ENCODE measurements at regions not wholly inside any gene's neighbourhood (a gene's known extent, or its start where the extent isn't known, plus 50 kb on each side); places are given as distances from the start of the nearest gene placed in this dataset.
"Not testable (repeated sequence)": the region's sequence is repeated elsewhere in the genome, so short reads cannot be mapped to it uniquely, and the experiment has no call there.

- DNase-seq = no peak
These were observed 187.8 kb upstream of the LHX8 start for GRCh38 chr1:74946388-74946787.

DNA sequence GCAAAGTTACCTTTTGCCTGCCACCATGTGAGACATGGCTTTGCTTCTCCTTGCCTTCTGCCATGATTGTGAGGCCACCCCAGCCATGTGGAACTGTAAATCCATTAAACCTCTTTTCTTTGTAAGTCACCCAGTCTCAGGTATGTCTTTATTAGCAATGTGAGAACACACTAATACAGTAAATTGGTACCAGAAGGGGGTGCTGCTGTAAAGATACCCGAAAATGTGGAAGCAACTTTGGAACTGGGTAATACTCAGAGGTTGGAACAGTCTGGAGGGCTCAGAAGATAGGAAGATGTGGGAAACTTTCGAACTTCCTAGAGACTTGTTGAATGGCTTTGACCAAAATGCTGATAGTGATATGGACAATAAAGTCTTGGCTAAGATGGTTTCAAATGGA is 184.8 kb upstream of the LHX8 start:
- DNase-seq = not testable (repeated sequence)

GRCh38 chr1:74951981-74952380 is 182.2 kb upstream of the LHX8 start:
- DNase-seq = not testable (repeated sequence)

- no peak for DNase-seq
These were observed 181.4 kb upstream of the LHX8 start for GRCh38 chr1:74952786-74953185.

GRCh38 chr1:74953622-74954021 is 180.6 kb upstream of the LHX8 start:
- no peak for DNase-seq

- no peak for DNase-seq
These were observed 171.1 kb upstream of the LHX8 start for GRCh38 chr1:74963120-74963519.

- DNase-seq = peak; percentile 8 to 26 (median 21)
These were observed 169.6 kb upstream of the LHX8 start for GRCh38 chr1:74964508-74965102.

- no peak for DNase-seq
These were observed 164.5 kb upstream of the LHX8 start for GRCh38 chr1:74969566-74970135.

GRCh38 chr1:74971982-74972381 is 162.2 kb upstream of the LHX8 start:
- no peak for DNase-seq

GRCh38 chr1:74976491-74976890 is 157.7 kb upstream of the LHX8 start:
- DNase-seq = no peak

DNA sequence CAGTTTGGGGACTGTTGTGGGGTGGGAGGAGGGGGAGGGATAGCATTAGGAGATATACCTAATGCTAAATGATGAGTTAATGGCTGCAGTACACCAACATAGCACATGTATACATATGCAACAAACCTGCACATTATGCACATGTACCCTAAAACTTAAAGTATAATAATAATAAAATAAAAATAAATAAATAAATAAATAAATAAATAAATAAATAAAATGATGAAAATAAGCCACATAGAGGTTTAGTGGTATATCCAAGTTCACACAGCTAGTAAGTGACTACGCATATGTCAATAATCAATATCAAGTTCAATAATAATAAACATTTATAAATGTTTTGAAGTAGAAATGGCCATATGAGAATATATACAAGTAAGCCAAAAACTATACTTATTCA is 141.7 kb upstream of the LHX8 start:
- not testable (repeated sequence) for DNase-seq

DNA sequence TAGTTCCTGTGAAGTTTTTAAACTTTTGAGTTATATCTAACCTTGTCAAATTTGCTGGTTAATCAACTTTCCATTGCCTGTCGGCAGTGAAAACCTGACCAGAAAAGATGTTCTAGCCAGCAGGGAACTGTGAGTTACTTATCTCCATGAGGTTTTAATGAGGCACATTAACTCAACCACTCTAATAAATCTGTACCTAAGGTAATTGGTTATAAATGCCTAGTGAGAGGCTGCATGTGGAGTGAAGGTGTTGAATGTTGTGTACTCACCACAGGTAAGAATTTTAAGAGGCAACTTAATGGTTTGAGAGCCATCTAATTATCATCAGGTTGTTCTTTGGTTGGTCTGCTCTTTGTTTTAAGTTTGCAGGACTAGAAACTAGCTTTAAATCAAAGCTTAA is 138.4 kb upstream of the LHX8 start:
- DNase-seq = no peak

DNA sequence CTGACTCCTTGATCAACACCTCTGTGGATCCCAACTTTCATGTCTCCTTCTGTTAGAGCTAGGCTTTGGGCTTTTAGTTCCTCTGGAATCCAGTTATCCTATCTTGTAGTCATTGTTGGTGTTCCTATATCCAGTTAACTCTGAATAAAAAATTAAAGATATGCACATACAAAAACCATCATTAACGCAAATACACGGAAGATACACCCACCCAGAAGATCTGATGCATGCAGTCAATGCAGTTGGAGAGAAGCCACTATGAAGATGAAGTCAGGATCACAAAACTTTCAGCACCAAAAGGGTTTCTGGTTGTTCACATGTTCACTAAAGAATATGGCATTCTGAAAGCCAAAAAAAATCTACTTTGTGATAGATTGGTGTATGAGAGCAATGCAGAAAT is 123.6 kb upstream of the LHX8 start:
- DNase-seq = no peak

DNA sequence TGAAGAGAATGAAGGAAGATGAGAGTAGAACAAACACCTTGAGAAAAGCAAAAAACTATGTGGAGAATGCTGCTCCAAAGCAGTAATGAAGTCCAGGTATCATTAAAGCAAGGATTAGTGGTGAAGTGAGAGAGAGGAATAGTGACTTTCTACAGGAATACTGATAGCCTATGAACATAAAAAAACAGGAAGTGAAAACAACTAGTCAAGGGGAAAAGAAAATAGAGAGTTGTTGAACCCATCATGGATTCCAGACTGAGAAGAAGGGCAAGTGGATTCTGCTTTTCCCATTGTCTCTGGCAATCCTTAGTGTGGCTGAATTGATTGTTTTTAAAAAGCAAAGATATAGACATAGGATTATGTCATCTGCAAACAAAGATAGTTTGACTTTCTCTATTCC is 119.9 kb upstream of the LHX8 start:
- DNase-seq = no peak

- no peak for DNase-seq
These were observed 111.2 kb upstream of the LHX8 start for GRCh38 chr1:75023005-75023404.

GRCh38 chr1:75034376-75034775 is 99.8 kb upstream of the LHX8 start:
- DNase-seq = no peak

GRCh38 chr1:75035536-75035935 is 98.7 kb upstream of the LHX8 start:
- no peak for DNase-seq

DNA sequence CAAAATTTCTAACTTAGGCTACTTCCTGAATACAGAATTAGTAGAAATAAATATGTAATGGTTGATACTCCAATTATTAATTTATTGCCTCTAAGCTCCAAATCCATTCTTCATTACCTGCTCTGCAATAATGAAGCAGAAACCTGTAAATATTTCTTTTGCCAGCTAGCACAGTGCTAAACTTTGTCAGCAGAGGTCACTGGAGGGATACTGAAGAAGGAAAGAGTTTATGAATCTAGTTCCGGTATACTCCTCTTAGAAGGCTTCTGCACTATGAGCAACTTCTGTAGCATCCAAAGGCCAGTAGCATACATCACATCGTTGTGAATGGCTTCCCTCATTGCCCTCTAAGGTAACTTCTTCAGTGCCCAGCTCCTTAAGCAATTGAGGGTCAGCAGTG is 81.0 kb upstream of the LHX8 start:
- peak in 1 of 3 donors; percentile 1 for DNase-seq

GRCh38 chr1:75058424-75058823 is 75.8 kb upstream of the LHX8 start:
- no peak for DNase-seq

DNA sequence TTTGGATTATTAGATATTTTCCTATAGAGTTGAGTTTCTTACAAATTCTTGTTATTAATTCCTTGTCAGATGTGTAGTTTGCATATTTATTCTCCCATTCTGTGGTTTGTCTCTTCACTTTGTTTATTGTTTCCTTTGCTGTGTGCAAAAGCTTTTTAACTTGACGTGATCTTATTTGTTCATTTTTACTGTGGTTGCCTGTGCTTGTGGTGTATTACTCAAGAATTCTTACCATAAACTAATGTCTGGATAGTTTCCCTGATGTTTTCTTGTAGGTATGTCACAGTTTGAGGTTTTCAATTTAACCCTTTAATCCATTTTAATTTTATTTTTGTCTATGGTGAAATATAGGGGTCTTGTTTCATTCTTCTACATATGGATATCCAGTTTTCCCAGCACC is 72.1 kb upstream of the LHX8 start:
- DNase-seq = no peak

- no peak for DNase-seq
These were observed 66.2 kb upstream of the LHX8 start for GRCh38 chr1:75067975-75068374.

- no peak for DNase-seq
These were observed 59.3 kb upstream of the LHX8 start for GRCh38 chr1:75074831-75075395.

DNA sequence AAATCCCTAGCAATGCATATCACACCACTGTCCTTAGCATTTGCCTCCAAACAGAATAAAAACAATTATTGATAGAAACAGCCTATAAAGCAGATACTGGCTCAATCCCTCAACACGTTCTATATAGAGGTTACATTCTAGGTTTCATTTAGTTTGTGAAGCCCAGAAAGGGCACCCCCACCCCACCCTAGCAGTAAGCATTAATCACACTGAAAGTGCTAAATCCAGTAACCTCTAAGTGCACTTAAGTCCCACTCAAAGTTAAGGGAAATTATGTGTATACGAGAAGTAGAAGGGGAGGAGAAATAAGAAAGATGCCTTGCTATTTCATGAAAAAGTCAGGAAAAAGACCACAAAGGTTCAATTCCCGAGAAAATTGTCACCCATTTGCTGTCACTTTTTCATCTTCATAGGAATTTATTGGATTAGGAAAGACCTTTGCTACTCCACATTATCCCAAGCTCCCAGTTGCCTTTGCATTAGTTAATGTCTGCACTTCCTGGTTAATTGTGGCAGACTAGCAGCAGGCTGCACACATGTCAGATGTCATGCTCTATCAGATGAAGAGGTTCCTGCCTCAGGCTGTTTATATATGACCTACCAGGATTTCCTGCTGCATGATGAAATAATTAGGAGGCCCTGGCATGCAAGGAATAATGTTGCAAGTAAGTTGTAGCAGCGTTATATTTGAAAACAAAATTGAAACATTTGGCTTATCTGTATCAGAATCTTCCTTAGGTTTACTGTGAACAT is 54.5 kb upstream of the LHX8 start:
- DNase-seq = no peak

All from muscle of back (tissue), 3 donors.